OCI-LY7 (cell line): ENCODE measurements at regions not wholly inside any gene's neighbourhood (a gene's known extent, or its start where the extent isn't known, plus 50 kb on each side); places are given as distances from the start of the nearest gene placed in this dataset.

Experiments used
- CTCF ChIP-seq: fragments of 200-600 bp; sonication (generic); conservative IDR thresholded peaks from 2 replicates; pipeline ENCODE4 v1.5.1; 2014; ENCODE audit warnings: mild to moderate bottlenecking, antibody characterized with exemption, low read length, moderate library complexity, mixed read lengths
- EZH2phosphoT487 ChIP-seq: fragments of 200-600 bp; sonication (generic); IDR thresholded peaks from 2 replicates; pipeline ENCODE4 v1.6.1; 2018; ENCODE audit warnings: low read depth, borderline replicate concordance, mild to moderate bottlenecking, mixed run types, antibody characterized with exemption, low read length, moderate library complexity, mixed read lengths

- TF ChIP-seq CTCF (no peak), EZH2phosphoT487 (no peak)
Measured at GRCh38 chr18:54702686-54703085, 111.6 kb downstream of the DYNAP start.
